H1 (cell line): ENCODE measurements at regions not wholly inside any gene's neighbourhood (a gene's known extent, or its start where the extent isn't known, plus 50 kb on each side); places are given as distances from the start of the nearest gene placed in this dataset.
A peak's percentile ranks its signal among the peaks of the same experiment; 100 is the strongest.

Experiments
- CTCF ChIA-PET: fragments of 300-600 bp; sonication (Branson Sonifier 250); formaldehyde crosslinking; loops from one replicate; lab custom pipeline; 2021; ENCODE audit not compliant: partially characterized antibody; lab: Charles Lee
- POLR2A ChIA-PET: fragments of 300-600 bp; sonication (Branson Sonifier 250); formaldehyde crosslinking; loops from one replicate; lab custom pipeline; 2021; ENCODE audit warnings: inconsistent platforms; ENCODE audit not compliant: partially characterized antibody; lab: Charles Lee
- DNase-seq, 2 experiments: peaks; one replicate each; pipeline versions ENCODE4 v3.0.0 to v3.0.0-alpha.2; 2010 to 2022; ENCODE audit warnings: low spot score in 2 of 2, low read depth in 1 of 2, mixed read lengths in 1 of 2
- FAIRE-seq: peaks from 2 replicates; lab custom pipeline; 2011; peaks lifted over from hg19 to GRCh38; lab: Jason Lieb, UNC
- H2AFZ ChIP-seq: 2 replicates; pipeline ENCODE4 v1.8.1; 2012; ENCODE audit warnings: low read length, inconsistent platforms
- H2AK5ac ChIP-seq: 2 replicates; pipeline ENCODE4 v1.6.1; 2013; ENCODE audit warnings: low read depth, low read length
- H2BK120ac ChIP-seq: replicated peaks from 2 replicates; pipeline ENCODE3; 2013; ENCODE audit warnings: low read depth, low read length, inconsistent platforms
- H2BK12ac ChIP-seq: 2 replicates; pipeline ENCODE4 v1.6.1; 2013; ENCODE audit warnings: low read depth, low read length
- H2BK15ac ChIP-seq: 2 replicates; pipeline ENCODE4 v1.6.1; 2013; ENCODE audit warnings: low read length
- H2BK20ac ChIP-seq: 2 replicates; pipeline ENCODE4 v1.6.1; 2013; ENCODE audit warnings: low read length
- H2BK5ac ChIP-seq: 2 replicates; pipeline ENCODE4 v1.6.1; 2013; ENCODE audit warnings: low read depth, low read length
- H3K14ac ChIP-seq: 2 replicates; pipeline ENCODE4 v1.6.1; 2013; ENCODE audit warnings: inconsistent platforms; ENCODE audit not compliant: insufficient read length
- H3K18ac ChIP-seq: 2 replicates; pipeline ENCODE4 v1.6.1; 2013; ENCODE audit warnings: low read length; ENCODE audit errors: extremely low read depth
- H3K23ac ChIP-seq: 2 replicates; pipeline ENCODE4 v1.6.1; 2013; ENCODE audit warnings: inconsistent platforms; ENCODE audit not compliant: insufficient read length
- H3K23me2 ChIP-seq: 2 replicates; pipeline ENCODE4 v1.6.1; 2013; ENCODE audit warnings: low read depth, low read length
- H3K27ac ChIP-seq: 2 replicates; pipeline ENCODE4 v1.6.1; 2011; ENCODE audit warnings: low read depth, low read length, inconsistent platforms
- H3K27me3 ChIP-seq, 4 experiments: replicated peaks in 1 of 4; 1 replicate in 1 of 4; 2 replicates in 3 of 4; pipeline versions ENCODE4 v1.6.1 to v1.8.1; 2011 to 2013; ENCODE audit warnings: low read length in 3 of 4, mild to moderate bottlenecking in 3 of 4, inconsistent platforms in 2 of 4, mixed read lengths in 2 of 4, moderate library complexity in 1 of 4; ENCODE audit not compliant: control insufficient read depth in 3 of 4, insufficient read depth in 3 of 4; ENCODE audit errors: extremely low read depth in 1 of 4
- H3K36me3 ChIP-seq, 4 experiments: 2 replicates each; pipeline versions ENCODE4 v1.6.1 to v1.8.1; 2011 to 2013; ENCODE audit warnings: mild to moderate bottlenecking in 4 of 4, low read length in 3 of 4, moderate library complexity in 2 of 4, control low read depth in 1 of 4, inconsistent platforms in 1 of 4; ENCODE audit not compliant: insufficient read depth in 4 of 4, control insufficient read depth in 2 of 4
- H3K4ac ChIP-seq: replicated peaks from 2 replicates; pipeline ENCODE3; 2013; ENCODE audit warnings: low read length, low read depth, mixed read lengths, inconsistent platforms; ENCODE audit not compliant: insufficient read length
- H3K4me1 ChIP-seq, 4 experiments: replicated peaks in 1 of 4; 1 replicate in 1 of 4; 2 replicates in 3 of 4; pipeline versions ENCODE4 v1.6.1 to v1.8.1; 2011 to 2013; ENCODE audit warnings: low read length in 3 of 4, inconsistent platforms in 2 of 4, mixed read lengths in 1 of 4; ENCODE audit not compliant: insufficient read depth in 4 of 4, control insufficient read depth in 3 of 4
- H3K4me2 ChIP-seq, 2 experiments: 2 replicates each; pipeline versions ENCODE4 v1.6.1 to v1.8.1; 2011 to 2013; ENCODE audit warnings: low read depth in 2 of 2, low read length in 2 of 2, control low read depth in 1 of 2, inconsistent platforms in 1 of 2, mild to moderate bottlenecking in 1 of 2; ENCODE audit not compliant: insufficient read depth in 1 of 2
- H3K4me3 ChIP-seq, 4 experiments: fragments of 200-600, 300-600 bp in 1 of 4; sonication (generic), shearing (Covaris generic), sonication (Bioruptor Twin) in 1 of 4; 2 replicates each; pipeline versions ENCODE4 v1.5.1 to v1.8.1; 2011 to 2016; ENCODE audit warnings: low read length in 4 of 4, low read depth in 3 of 4, control low read depth in 2 of 4, inconsistent platforms in 2 of 4, mild to moderate bottlenecking in 2 of 4, mixed read lengths in 1 of 4, moderate library complexity in 1 of 4; ENCODE audit not compliant: insufficient read depth in 2 of 4; ENCODE audit errors: extremely low read depth in 1 of 4
- H3K56ac ChIP-seq: replicated peaks from 2 replicates; pipeline ENCODE3; 2013; ENCODE audit warnings: low read depth, mild to moderate bottlenecking, mixed read lengths, low read length, inconsistent platforms; ENCODE audit not compliant: insufficient read length
- H3K79me1 ChIP-seq: 2 replicates; pipeline ENCODE4 v1.6.1; 2013; ENCODE audit warnings: low read depth, low read length, control low read depth
- H3K79me2 ChIP-seq, 2 experiments: 2 replicates each; pipeline versions ENCODE4 v1.6.1 to v1.8.1; 2012 to 2013; ENCODE audit warnings: low read length in 2 of 2, mild to moderate bottlenecking in 2 of 2, inconsistent platforms in 1 of 2; ENCODE audit not compliant: insufficient read depth in 2 of 2, control insufficient read depth in 1 of 2
- H3K9ac ChIP-seq, 4 experiments: replicated peaks in 1 of 4; 1 replicate in 1 of 4; 2 replicates in 3 of 4; pipeline versions ENCODE4 v1.6.1 to v1.8.1; 2011 to 2013; ENCODE audit warnings: low read depth in 3 of 4, low read length in 3 of 4, control low read depth in 2 of 4, mild to moderate bottlenecking in 2 of 4, moderate library complexity in 2 of 4, inconsistent platforms in 1 of 4; ENCODE audit errors: extremely low read depth in 1 of 4
- H3K9me3 ChIP-seq, 2 experiments: 2 replicates each; pipeline versions ENCODE4 v1.6.1 to v1.8.1; 2012 to 2013; ENCODE audit warnings: mild to moderate bottlenecking in 2 of 2, moderate library complexity in 2 of 2, control low read depth in 1 of 2, inconsistent platforms in 1 of 2, low read depth in 1 of 2, low read length in 1 of 2, mixed read lengths in 1 of 2; ENCODE audit not compliant: insufficient read depth in 2 of 2
- H4K20me1 ChIP-seq, 2 experiments: replicated peaks in 1 of 2; 2 replicates each; pipeline versions ENCODE3 to v1.8.1; 2011 to 2013; ENCODE audit warnings: inconsistent platforms in 2 of 2, low read length in 2 of 2, mild to moderate bottlenecking in 1 of 2; ENCODE audit not compliant: insufficient read depth in 2 of 2, control insufficient read depth in 1 of 2
- H4K5ac ChIP-seq: 2 replicates; pipeline ENCODE4 v1.6.1; 2013; ENCODE audit warnings: low read length, low read depth, mixed read lengths, inconsistent platforms; ENCODE audit not compliant: insufficient read length
- H4K8ac ChIP-seq: 2 replicates; pipeline ENCODE4 v1.8.0; 2013; ENCODE audit warnings: mild to moderate bottlenecking, moderate library complexity, low read length, inconsistent platforms; ENCODE audit not compliant: insufficient read depth; ENCODE audit errors: extremely low read depth
- H4K91ac ChIP-seq: replicated peaks from 2 replicates; pipeline ENCODE3; 2013; ENCODE audit warnings: low read length, mixed read lengths, inconsistent platforms; ENCODE audit not compliant: insufficient read length
- CTBP2 ChIP-seq: IDR thresholded peaks from 2 replicates; pipeline ENCODE4 v1.7.0; 2011; ENCODE audit warnings: borderline replicate concordance, mild to moderate bottlenecking, moderate library complexity, mixed read lengths, low read length; ENCODE audit not compliant: insufficient read depth, insufficient read length
- EP300 ChIP-seq, 2 experiments: IDR thresholded peaks; 1 replicate in 1 of 2; 2 replicates in 1 of 2; pipeline ENCODE4 v1.6.1; 2011 to 2012; ENCODE audit warnings: low read depth in 2 of 2, low read length in 2 of 2, mild to moderate bottlenecking in 2 of 2, borderline replicate concordance in 1 of 2, inconsistent platforms in 1 of 2, moderate library complexity in 1 of 2
- JUND ChIP-seq: IDR thresholded peaks from 2 replicates; pipeline ENCODE4 v1.6.1; 2011; ENCODE audit warnings: mild to moderate bottlenecking, improper control_type of control experiment, low read length
- MAFK ChIP-seq: IDR thresholded peaks from 2 replicates; pipeline ENCODE4 v1.6.1; 2012; ENCODE audit warnings: low read depth, mild to moderate bottlenecking, improper control_type of control experiment, low read length
- POU5F1 ChIP-seq: IDR thresholded peaks from 2 replicates; pipeline ENCODE4 v1.6.1; 2011; ENCODE audit warnings: low read depth, mild to moderate bottlenecking, low read length, moderate library complexity
- RAD21 ChIP-seq, 2 experiments: IDR thresholded peaks in 1 of 2; conservative IDR thresholded peaks in 1 of 2; 2 replicates each; pipeline ENCODE4 v1.6.1; 2011; ENCODE audit warnings: low read depth in 2 of 2, low read length in 2 of 2, improper control_type of control experiment in 1 of 2, inconsistent platforms in 1 of 2, mild to moderate bottlenecking in 1 of 2, moderate library complexity in 1 of 2
- RXRA ChIP-seq: IDR thresholded peaks from 2 replicates; pipeline ENCODE4 v1.6.1; 2011; ENCODE audit warnings: low read depth, mild to moderate bottlenecking, low read length, moderate library complexity; ENCODE audit not compliant: insufficient read depth
- SIN3A ChIP-seq, 2 experiments: IDR thresholded peaks in 1 of 2; conservative IDR thresholded peaks in 1 of 2; 2 replicates each; pipeline ENCODE4 v1.6.1; 2011 to 2012; ENCODE audit warnings: low read length in 2 of 2, improper control_type of control experiment in 1 of 2, low read depth in 1 of 2, mild to moderate bottlenecking in 1 of 2
- SIX5 ChIP-seq: IDR thresholded peaks from 2 replicates; pipeline ENCODE4 v1.6.1; 2011; ENCODE audit warnings: mild to moderate bottlenecking, low read depth, low read length
- SP2 ChIP-seq: IDR thresholded peaks from 2 replicates; pipeline ENCODE4 v1.6.1; 2012; ENCODE audit warnings: mild to moderate bottlenecking, low read length, inconsistent platforms
- TAF7 ChIP-seq: optimal IDR thresholded peaks from 2 replicates; pipeline ENCODE3; 2011; ENCODE audit warnings: low read depth, mild to moderate bottlenecking, inconsistent platforms, low read length, moderate library complexity, borderline replicate concordance
- WGBS, 2 experiments: shearing (Covaris generic) in 1 of 2; methylation state at CpG; one replicate each; pipeline versions ENCODE4 v1.1.6 to v1.1.7; 2013 to 2015; ENCODE audit warnings: low lambda C conversion rate in 2 of 2, mixed read lengths in 2 of 2, inconsistent platforms in 1 of 2, low coverage in 1 of 2, missing lambda C conversion rate in 1 of 2; ENCODE audit not compliant: insufficient replicate concordance in 2 of 2, insufficient coverage in 1 of 2, insufficient read length in 1 of 2; ENCODE audit errors: extremely low coverage in 1 of 2, missing lambda C conversion rate in 1 of 2; 5-methylcytosine and 5-hydroxymethylcytosine counted together
- TF ChIP-seq, protein P1 (sequence below): IDR thresholded peaks from 2 replicates; pipeline ENCODE4 v1.6.1; 2011; ENCODE audit warnings: low read length, improper control_type of control experiment

DNA sequence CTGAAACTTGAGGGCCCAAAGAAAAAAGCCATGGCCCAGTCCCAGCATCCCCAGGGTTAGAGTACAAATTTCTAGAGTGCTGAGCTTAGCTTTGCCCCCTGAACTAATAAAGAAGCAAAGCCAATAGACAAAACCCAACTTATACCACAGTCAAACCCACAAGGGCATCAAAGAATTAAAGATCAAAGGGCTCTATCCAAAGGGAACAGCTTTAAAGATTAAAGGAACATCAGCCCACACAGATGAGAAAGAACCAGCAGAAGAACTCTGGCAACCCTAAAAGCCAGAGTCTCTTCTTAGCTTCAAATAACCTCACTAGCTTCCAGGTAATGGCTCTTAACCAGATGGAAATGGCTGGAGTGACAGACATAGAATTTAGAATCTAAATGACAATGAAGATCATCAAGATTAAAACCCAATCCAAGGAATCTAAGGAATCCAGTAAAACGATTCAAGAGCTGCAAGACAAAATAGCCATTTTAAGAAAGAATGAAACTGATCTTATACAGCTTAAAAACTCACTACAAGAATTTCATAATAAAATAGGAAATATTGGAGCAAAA, 93.9 kb downstream of the YIPF5 start:
- Histone ChIP-seq H4K8ac (no peak overlapping the region), H3K14ac (no peak overlapping the region), H3K4ac (no peak overlapping the region), H4K91ac (no peak overlapping the region), H3K23me2 (no peaks in the 10 kb centered on the region), H3K4me3 (no peak overlapping the region), H3K9me3 (peaks cover 2 to 3% of the 10 kb centered on the region in 2 experiments; a peak in 1 of 4 replicates), H3K79me2 (no peaks in the 10 kb centered on the region), H3K18ac (no peak overlapping the region), H4K5ac (no peak overlapping the region)
- FAIRE-seq (no peak), DNase-seq (no peak)
- TF ChIP-seq JUND, result no peak
- no peak for TF ChIP-seq SP2
- TF ChIP-seq EP300 (IDR thresholded peaks at IDR 0.05; ENCODE audit: borderline replicate concordance in 1 of 2, low read depth in 2 of 2, low read length in 2 of 2), result no peak
- TF ChIP-seq TAF7, result no peak
- TF ChIP-seq CTBP2, result no peak
- no peak for TF ChIP-seq MAFK
- no peak for TF ChIP-seq POU5F1
- TF ChIP-seq, protein P1, sequence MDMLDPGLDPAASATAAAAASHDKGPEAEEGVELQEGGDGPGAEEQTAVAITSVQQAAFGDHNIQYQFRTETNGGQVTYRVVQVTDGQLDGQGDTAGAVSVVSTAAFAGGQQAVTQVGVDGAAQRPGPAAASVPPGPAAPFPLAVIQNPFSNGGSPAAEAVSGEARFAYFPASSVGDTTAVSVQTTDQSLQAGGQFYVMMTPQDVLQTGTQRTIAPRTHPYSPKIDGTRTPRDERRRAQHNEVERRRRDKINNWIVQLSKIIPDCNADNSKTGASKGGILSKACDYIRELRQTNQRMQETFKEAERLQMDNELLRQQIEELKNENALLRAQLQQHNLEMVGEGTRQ, result no peak
- no peak for TF ChIP-seq SIN3A (conservative IDR thresholded peaks at IDR 0.05 in 1 of 2, IDR thresholded peaks at IDR 0.05 in 1 of 2; ENCODE audit: low read depth in 1 of 2, low read length in 2 of 2)
- no peak for TF ChIP-seq RAD21 (IDR thresholded peaks at IDR 0.05 in 1 of 2, conservative IDR thresholded peaks at IDR 0.05 in 1 of 2; ENCODE audit: low read depth in 2 of 2, low read length in 2 of 2)
- TF ChIP-seq RXRA, result no peak
- no peak for TF ChIP-seq SIX5
- TF ChIP-seq, all 59 proteins: peak for 0
- Histone ChIP-seq H4K20me1 (no peaks in the 10 kb centered on the region), H3K23ac (no peak overlapping the region), H3K27ac (no peak overlapping the region), H2BK120ac (no peak overlapping the region), H2BK5ac (no peak overlapping the region), H2BK20ac (no peak overlapping the region), H2AFZ (no peak overlapping the region), H3K9ac (no peak overlapping the region), H3K4me1 (peaks cover 0 to 2% (median 0%) of the 10 kb centered on the region in 4 experiments; a peak in 1 of 7 replicates), H2BK12ac (no peak overlapping the region), H3K4me2 (no peak overlapping the region), H3K56ac (no peak overlapping the region), H3K79me1 (no peaks in the 10 kb centered on the region), H2AK5ac (0 out of 2 replicates have a peak overlapping the region, but pooled peaks have one; percentile 39), H2BK15ac (no peak overlapping the region), H3K36me3 (no peaks in the 10 kb centered on the region; a peak in 1 of 8 replicates), H3K27me3 (no peaks in the 10 kb centered on the region)
- ChIA-PET CTCF (no interaction called here), POLR2A (no interaction called here)
- WGBS, 2 experiments, result 93% methylated on average over 1 of the region's 1 CpG; no CpG with 5 or more reads in 1 of the 2 experiments
